ENCODE measurements at regions not wholly inside any gene's neighbourhood (a gene's known extent, or its start where the extent isn't known, plus 50 kb on each side); places are given as distances from the start of the nearest gene placed in this dataset.

GRCh38 chr2:188235364-188235763, 56.3 kb upstream of the GULP1 start:
- 90% methylated on average over 5 of the region's 5 CpGs for WGBS
- Histone ChIP-seq H2AFZ (ENCODE audit: low read depth, low read length) (no peak overlapping the region), H4K91ac (ENCODE audit: low read length) (no peak overlapping the region), H3K79me1 (replicated peaks; ENCODE audit: low read length, poor library complexity, severe bottlenecking) (no peaks in the 10 kb centered on the region), H4K8ac (ENCODE audit: low read length) (no peak overlapping the region), H3K27me3 (ENCODE audit: control insufficient read depth in 1 of 2, insufficient read depth in 1 of 2, low read length in 2 of 2) (no peaks in the 10 kb centered on the region), H3K23ac (ENCODE audit: low read length in 2 of 2) (no peak overlapping the region), H3K9ac (ENCODE audit: low read length) (no peak overlapping the region), H3K4me1 (ENCODE audit: control insufficient read depth, insufficient read depth, low read depth, low read length) (no peaks in the 10 kb centered on the region), H2BK12ac (ENCODE audit: low read length in 2 of 2) (no peak overlapping the region), H2BK120ac (ENCODE audit: low read depth, low read length) (no peak overlapping the region), H3K4ac (ENCODE audit: low read depth in 1 of 2, low read length in 2 of 2) (no peak overlapping the region), H3K4me2 (ENCODE audit: low read length, poor library complexity, severe bottlenecking) (no peak overlapping the region), H3K36me3 (ENCODE audit: control insufficient read depth in 1 of 2, insufficient read depth in 2 of 2, low read depth in 1 of 2, low read length in 2 of 2) (no peaks in the 10 kb centered on the region), H3K27ac (ENCODE audit: low read length, poor library complexity, severe bottlenecking) (no peak overlapping the region), H3K14ac (ENCODE audit: low read length in 2 of 2) (no peak overlapping the region), H2AK5ac (ENCODE audit: low read length, severe bottlenecking) (no peak overlapping the region), H3K9me3 (ENCODE audit: control insufficient read depth, low read length) (no peaks in the 10 kb centered on the region), H2BK15ac (ENCODE audit: low read depth, poor library complexity, severe bottlenecking) (no peak overlapping the region), H3K18ac (ENCODE audit: low read depth in 1 of 2, low read length in 2 of 2) (no peak overlapping the region), H2BK5ac (ENCODE audit: low read depth, low read length, poor library complexity, severe bottlenecking) (no peak overlapping the region), H3K4me3 (ENCODE audit: insufficient read depth in 1 of 2, low read depth in 1 of 2, low read length in 2 of 2) (no peak overlapping the region)
- DNase-seq: no peak

GRCh38 chr2:188238386-188238785, 53.3 kb upstream of the GULP1 start:
- Histone ChIP-seq H2AFZ (ENCODE audit: low read depth, low read length) (no peak overlapping the region), H3K4me1 (ENCODE audit: control insufficient read depth, insufficient read depth, low read depth, low read length) (no peaks in the 10 kb centered on the region), H3K27ac (ENCODE audit: low read length, poor library complexity, severe bottlenecking) (no peak overlapping the region), H4K8ac (ENCODE audit: low read length) (no peak overlapping the region), H3K18ac (ENCODE audit: low read depth in 1 of 2, low read length in 2 of 2) (no peak overlapping the region), H3K27me3 (ENCODE audit: control insufficient read depth in 1 of 2, insufficient read depth in 1 of 2, low read length in 2 of 2) (no peaks in the 10 kb centered on the region), H3K79me1 (replicated peaks; ENCODE audit: low read length, poor library complexity, severe bottlenecking) (no peaks in the 10 kb centered on the region), H3K9ac (ENCODE audit: low read length) (no peak overlapping the region), H2AK5ac (ENCODE audit: low read length, severe bottlenecking) (no peak overlapping the region), H3K36me3 (ENCODE audit: control insufficient read depth in 1 of 2, insufficient read depth in 2 of 2, low read depth in 1 of 2, low read length in 2 of 2) (no peaks in the 10 kb centered on the region), H2BK12ac (ENCODE audit: low read length in 2 of 2) (no peak overlapping the region), H2BK15ac (ENCODE audit: low read depth, poor library complexity, severe bottlenecking) (no peak overlapping the region), H2BK120ac (ENCODE audit: low read depth, low read length) (no peak overlapping the region), H3K4me3 (ENCODE audit: insufficient read depth in 1 of 2, low read depth in 1 of 2, low read length in 2 of 2) (no peak overlapping the region), H3K4me2 (ENCODE audit: low read length, poor library complexity, severe bottlenecking) (no peak overlapping the region), H3K4ac (ENCODE audit: low read depth in 1 of 2, low read length in 2 of 2) (no peak overlapping the region), H2BK5ac (ENCODE audit: low read depth, low read length, poor library complexity, severe bottlenecking) (no peak overlapping the region), H3K14ac (ENCODE audit: low read length in 2 of 2) (no peak overlapping the region), H3K23ac (ENCODE audit: low read length in 2 of 2) (no peak overlapping the region), H4K91ac (ENCODE audit: low read length) (no peak overlapping the region), H3K9me3 (ENCODE audit: control insufficient read depth, low read length) (no peaks in the 10 kb centered on the region)
- WGBS: no CpG with 5 or more reads among the region's 1 CpG
- DNase-seq: no peak
